ENCODE measurements at regions not wholly inside any gene's neighbourhood (a gene's known extent, or its start where the extent isn't known, plus 50 kb on each side); places are given as distances from the start of the nearest gene placed in this dataset.

DNA sequence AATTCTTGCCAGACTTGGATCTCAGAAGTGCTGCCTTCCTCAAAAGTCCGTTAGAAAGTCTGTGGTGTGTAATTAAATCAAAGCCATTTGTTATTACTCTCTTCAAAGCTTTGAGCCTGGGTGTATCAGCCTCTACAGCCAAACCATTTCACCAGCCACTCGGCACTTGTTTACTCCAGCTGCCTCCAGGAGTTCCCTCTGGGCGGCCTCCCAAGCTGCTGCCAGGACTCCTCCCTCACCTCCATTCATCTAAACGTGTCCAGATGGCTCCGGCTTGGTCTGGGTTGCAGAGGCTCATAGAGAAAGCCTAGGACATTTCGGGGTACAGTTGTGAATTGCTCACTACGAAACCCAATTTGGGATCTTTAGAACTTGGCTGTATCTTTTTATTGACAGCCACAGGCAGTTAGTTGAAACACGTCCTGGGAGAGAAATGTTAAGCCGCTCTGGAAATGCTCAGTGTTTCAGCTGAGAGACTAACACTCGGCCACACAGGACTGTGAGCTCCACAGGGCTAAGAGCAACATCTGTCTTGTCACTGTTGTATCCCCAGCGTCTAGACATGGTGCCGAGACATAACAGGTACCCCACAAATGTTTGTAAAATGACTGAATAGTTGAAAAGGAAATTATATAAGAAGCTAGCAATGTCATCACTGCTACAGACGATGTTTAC lies 116.9 kb upstream of the NGF start:
- TF ChIP-seq, protein P1, sequence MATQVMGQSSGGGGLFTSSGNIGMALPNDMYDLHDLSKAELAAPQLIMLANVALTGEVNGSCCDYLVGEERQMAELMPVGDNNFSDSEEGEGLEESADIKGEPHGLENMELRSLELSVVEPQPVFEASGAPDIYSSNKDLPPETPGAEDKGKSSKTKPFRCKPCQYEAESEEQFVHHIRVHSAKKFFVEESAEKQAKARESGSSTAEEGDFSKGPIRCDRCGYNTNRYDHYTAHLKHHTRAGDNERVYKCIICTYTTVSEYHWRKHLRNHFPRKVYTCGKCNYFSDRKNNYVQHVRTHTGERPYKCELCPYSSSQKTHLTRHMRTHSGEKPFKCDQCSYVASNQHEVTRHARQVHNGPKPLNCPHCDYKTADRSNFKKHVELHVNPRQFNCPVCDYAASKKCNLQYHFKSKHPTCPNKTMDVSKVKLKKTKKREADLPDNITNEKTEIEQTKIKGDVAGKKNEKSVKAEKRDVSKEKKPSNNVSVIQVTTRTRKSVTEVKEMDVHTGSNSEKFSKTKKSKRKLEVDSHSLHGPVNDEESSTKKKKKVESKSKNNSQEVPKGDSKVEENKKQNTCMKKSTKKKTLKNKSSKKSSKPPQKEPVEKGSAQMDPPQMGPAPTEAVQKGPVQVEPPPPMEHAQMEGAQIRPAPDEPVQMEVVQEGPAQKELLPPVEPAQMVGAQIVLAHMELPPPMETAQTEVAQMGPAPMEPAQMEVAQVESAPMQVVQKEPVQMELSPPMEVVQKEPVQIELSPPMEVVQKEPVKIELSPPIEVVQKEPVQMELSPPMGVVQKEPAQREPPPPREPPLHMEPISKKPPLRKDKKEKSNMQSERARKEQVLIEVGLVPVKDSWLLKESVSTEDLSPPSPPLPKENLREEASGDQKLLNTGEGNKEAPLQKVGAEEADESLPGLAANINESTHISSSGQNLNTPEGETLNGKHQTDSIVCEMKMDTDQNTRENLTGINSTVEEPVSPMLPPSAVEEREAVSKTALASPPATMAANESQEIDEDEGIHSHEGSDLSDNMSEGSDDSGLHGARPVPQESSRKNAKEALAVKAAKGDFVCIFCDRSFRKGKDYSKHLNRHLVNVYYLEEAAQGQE (IDR thresholded peaks at IDR 0.05; ENCODE audit: insufficient read depth in 1 of 2, low read depth in 2 of 2, low read length in 2 of 2): no peak
- TF ChIP-seq FOXP2 (optimal IDR thresholded peaks at IDR 0.05; ENCODE audit: borderline replicate concordance, extremely low read depth, extremely low read length, insufficient read depth): peak; percentile 81

DNA sequence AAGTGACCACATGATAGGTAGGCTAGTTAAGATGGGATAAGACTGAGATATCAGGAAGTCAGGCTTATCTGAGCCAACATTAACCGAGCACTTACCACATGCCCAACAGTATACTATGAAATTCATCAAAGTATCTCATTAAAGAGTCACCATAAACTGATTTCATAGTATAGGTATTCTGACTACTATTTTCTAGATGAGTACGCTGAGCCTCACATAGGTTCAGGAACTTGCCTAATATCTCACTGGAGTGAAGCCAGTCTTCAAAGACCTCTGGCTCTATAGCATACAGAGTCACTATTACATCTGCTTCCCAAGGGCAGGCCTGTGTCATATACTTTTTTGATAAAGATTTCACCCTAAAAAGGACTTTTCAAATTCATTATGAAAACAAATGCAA lies 115.6 kb upstream of the NGF start:
- TF ChIP-seq POLR2AphosphoS5 (IDR thresholded peaks at IDR 0.05; ENCODE audit: low read depth, low read length): no peak

DNA sequence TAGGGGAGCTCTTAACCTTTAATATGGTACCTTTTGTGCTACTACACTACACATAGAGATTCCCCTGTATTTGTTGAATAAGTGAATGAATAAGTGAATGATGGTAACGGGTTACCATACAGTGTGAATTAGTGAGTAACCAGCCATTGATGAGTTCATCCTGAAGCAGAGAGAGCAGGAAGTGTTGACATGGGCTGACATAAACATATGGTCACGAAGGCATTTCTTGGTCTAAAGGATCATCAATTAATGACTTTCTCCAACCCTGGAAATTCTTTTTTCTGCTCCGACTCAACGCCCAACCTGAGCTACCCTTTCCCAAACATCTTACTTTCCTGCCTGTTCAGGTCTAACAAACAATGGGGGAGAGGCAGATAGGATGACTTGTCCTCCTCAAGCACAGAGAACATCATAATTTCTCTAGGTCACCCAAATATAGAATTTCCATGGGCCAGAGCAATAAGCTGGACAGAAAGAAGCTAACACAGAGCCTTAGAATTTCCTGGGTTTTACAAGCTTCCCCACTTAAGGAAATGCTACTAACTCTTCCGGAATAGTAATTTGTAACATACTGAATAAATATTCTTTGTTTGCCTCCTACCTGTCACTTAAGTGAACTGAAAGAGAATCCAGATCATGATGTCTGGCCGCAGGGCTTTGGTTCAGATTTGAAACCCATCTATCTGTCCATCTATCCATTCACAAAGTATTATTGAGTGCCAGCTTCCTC lies 114.7 kb upstream of the NGF start:
- TF ChIP-seq FOXP2 (optimal IDR thresholded peaks at IDR 0.05; ENCODE audit: borderline replicate concordance, extremely low read depth, extremely low read length, insufficient read depth) (no peak), POLR2AphosphoS5 (IDR thresholded peaks at IDR 0.05; ENCODE audit: low read depth, low read length) (no peak), TAF1 (IDR thresholded peaks at IDR 0.05; ENCODE audit: borderline replicate concordance, insufficient read depth, low read length) (no peak), SIN3A (IDR thresholded peaks at IDR 0.05; ENCODE audit: borderline replicate concordance, insufficient read depth, low read length) (no peak)
- TF ChIP-seq, protein P1 (IDR thresholded peaks at IDR 0.05; ENCODE audit: insufficient read depth in 1 of 2, low read depth in 2 of 2, low read length in 2 of 2): no peak

DNA sequence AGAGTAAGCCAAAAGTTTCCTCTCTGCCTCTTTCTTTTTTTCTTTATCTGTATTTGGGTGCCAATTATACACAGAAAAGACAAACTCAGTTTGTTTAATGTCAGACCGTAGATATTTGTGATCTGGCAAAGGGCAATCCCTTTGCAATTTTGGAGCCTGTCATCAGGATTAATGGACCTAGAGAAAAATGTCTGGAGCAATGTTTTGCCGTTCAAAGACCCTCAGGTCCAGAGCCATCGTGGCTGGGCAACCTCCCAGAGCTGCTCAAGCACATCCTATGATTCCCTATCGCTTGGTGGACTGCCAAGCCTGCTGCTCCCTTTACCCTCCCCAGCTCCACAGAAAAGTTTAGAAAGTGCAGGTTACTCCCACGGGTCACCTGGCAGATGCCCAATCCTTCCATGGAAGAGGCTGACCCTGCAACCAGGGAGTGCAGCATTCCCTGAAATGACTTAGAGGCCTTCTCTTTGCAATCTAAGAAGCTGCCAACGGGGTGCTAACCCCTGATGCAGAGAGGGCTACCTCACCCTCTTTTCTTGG lies 112.5 kb upstream of the NGF start:
- TF ChIP-seq, protein P1 (IDR thresholded peaks at IDR 0.05; ENCODE audit: insufficient read depth in 1 of 2, low read depth in 2 of 2, low read length in 2 of 2): no peak
- TF ChIP-seq TAF1 (IDR thresholded peaks at IDR 0.05; ENCODE audit: borderline replicate concordance, insufficient read depth, low read length) (no peak), SIN3A (IDR thresholded peaks at IDR 0.05; ENCODE audit: borderline replicate concordance, insufficient read depth, low read length) (no peak), FOXP2 (optimal IDR thresholded peaks at IDR 0.05; ENCODE audit: borderline replicate concordance, extremely low read depth, extremely low read length, insufficient read depth) (no peak), POLR2AphosphoS5 (IDR thresholded peaks at IDR 0.05; ENCODE audit: low read depth, low read length) (no peak)

DNA sequence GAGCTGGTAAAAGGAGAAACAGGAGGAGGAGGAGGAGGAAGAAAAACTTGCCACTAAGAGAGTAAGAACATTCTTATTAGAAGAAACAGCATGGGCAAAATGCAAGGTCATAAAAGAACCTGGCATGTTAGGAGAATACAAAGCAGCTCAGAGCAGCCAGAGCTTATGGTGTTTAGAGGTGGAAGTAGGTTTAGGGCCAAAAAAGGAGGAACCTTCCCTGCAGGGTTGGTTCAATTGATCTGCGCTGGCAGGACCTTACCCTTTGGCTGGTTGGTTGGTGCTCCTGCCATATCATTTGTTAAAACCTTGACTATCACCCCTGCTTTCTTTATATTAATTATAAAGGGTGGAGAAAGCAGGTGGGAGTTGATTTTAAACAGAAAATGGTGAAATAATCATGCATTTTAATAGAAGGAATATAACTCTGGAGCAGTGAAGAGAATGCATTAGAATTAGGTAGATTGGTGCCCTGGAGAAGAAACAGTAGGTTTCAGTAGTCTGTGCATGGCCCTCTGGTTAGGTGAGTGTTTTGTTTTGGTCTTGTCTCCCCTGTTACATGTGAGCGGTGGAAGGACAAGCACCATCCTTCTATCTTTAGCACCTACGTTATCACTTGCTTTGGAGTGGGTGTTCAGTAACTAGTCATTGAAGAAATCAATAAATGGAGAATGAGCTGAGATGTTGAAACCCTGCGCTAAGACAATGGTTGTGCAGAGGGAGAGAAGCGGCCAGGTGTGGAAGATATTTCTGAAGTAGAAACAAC lies 110.4 kb upstream of the NGF start:
- TF ChIP-seq TAF1 (IDR thresholded peaks at IDR 0.05; ENCODE audit: borderline replicate concordance, insufficient read depth, low read length) (no peak), POLR2AphosphoS5 (IDR thresholded peaks at IDR 0.05; ENCODE audit: low read depth, low read length) (no peak), FOXP2 (optimal IDR thresholded peaks at IDR 0.05; ENCODE audit: borderline replicate concordance, extremely low read depth, extremely low read length, insufficient read depth) (no peak), SIN3A (IDR thresholded peaks at IDR 0.05; ENCODE audit: borderline replicate concordance, insufficient read depth, low read length) (no peak)
- TF ChIP-seq, protein P1 (IDR thresholded peaks at IDR 0.05; ENCODE audit: insufficient read depth in 1 of 2, low read depth in 2 of 2, low read length in 2 of 2): no peak
